C4-2B (cell line): ENCODE measurements at regions not wholly inside any gene's neighbourhood (a gene's known extent, or its start where the extent isn't known, plus 50 kb on each side); places are given as distances from the start of the nearest gene placed in this dataset.

Source experiments
- H3K27ac ChIP-seq: fragments of 450-650 bp; 2 replicates; pipeline ENCODE4 v1.5.1; 2017
- CTCF ChIP-seq: fragments of 450-650 bp; conservative IDR thresholded peaks from 2 replicates; pipeline ENCODE4 v1.5.1; 2017; ENCODE audit warnings: mild to moderate bottlenecking
- ZFX ChIP-seq: fragments of 450-650 bp; IDR thresholded peaks from 2 replicates; pipeline ENCODE4 v1.6.1; 2017

GRCh38 chr14:53766601-53767000 lies 190.0 kb downstream of the BMP4 start:
- TF ChIP-seq CTCF (no peak), ZFX (no peak)

GRCh38 chr14:53766106-53766505 lies 190.5 kb downstream of the BMP4 start:
- no peak overlapping the region for H3K27ac ChIP-seq
- TF ChIP-seq CTCF (no peak), ZFX (no peak)

More at GRCh38 chr14:53766601-53767000, 190.0 kb downstream of the BMP4 start:
- no peak overlapping the region for H3K27ac ChIP-seq

GRCh38 chr14:53764846-53765245 lies 191.8 kb downstream of the BMP4 start:
- no peak overlapping the region for H3K27ac ChIP-seq
- no peak for TF ChIP-seq ZFX
- TF ChIP-seq CTCF, result no peak

GRCh38 chr14:53758141-53758540 lies 198.5 kb downstream of the BMP4 start:
- no peak for TF ChIP-seq CTCF
- no peak for TF ChIP-seq ZFX
- no peak overlapping the region for H3K27ac ChIP-seq

GRCh38 chr14:53757732-53758131 lies 198.9 kb downstream of the BMP4 start:
- TF ChIP-seq ZFX (no peak), CTCF (no peak)
- no peak overlapping the region for H3K27ac ChIP-seq

GRCh38 chr14:53751650-53752049 lies 205.0 kb downstream of the BMP4 start:
- H3K27ac ChIP-seq, result no peak overlapping the region
- TF ChIP-seq CTCF (no peak), ZFX (no peak)

GRCh38 chr14:53748691-53749090 lies 207.9 kb downstream of the BMP4 start:
- no peak overlapping the region for H3K27ac ChIP-seq
- TF ChIP-seq CTCF (no peak), ZFX (no peak)
